Activated CD4-positive, alpha-beta T cell treated with anti-CD3 and anti-CD28 coated beads, Interleukin-2, amount 50 U/mL, for 16 hours (primary cell): ENCODE measurements at regions not wholly inside any gene's neighbourhood (a gene's known extent, or its start where the extent isn't known, plus 50 kb on each side); places are given as distances from the start of the nearest gene placed in this dataset.

Experiments
- DNase-seq: peaks from one replicate; pipeline ENCODE4 v3.0.0-alpha.2; 2020

- DNase-seq, result no peak
These were observed 52.9 kb upstream of the SLC28A3 start for GRCh38 chr9:84393266-84393950.

GRCh38 chr9:84394036-84394435 lies 53.5 kb upstream of the SLC28A3 start:
- no peak for DNase-seq

- peak; percentile 68 for DNase-seq
These were observed 56.7 kb upstream of the SLC28A3 start for GRCh38 chr9:84397151-84397728.

GRCh38 chr9:84397822-84398221 lies 57.3 kb upstream of the SLC28A3 start:
- no peak for DNase-seq

- no peak for DNase-seq
These were observed 62.0 kb upstream of the SLC28A3 start for GRCh38 chr9:84402517-84402916.

GRCh38 chr9:84403288-84403687 lies 62.7 kb upstream of the SLC28A3 start:
- no peak for DNase-seq

GRCh38 chr9:84404095-84404686 lies 63.6 kb upstream of the SLC28A3 start:
- DNase-seq, result no peak

- DNase-seq, result no peak
These were observed 65.1 kb upstream of the SLC28A3 start for GRCh38 chr9:84405667-84406066.

- DNase-seq, result no peak
These were observed 67.9 kb upstream of the SLC28A3 start for GRCh38 chr9:84408416-84408815.

GRCh38 chr9:84411683-84412267 lies 71.2 kb upstream of the SLC28A3 start:
- no peak for DNase-seq

GRCh38 chr9:84412654-84413053 lies 72.1 kb upstream of the SLC28A3 start:
- no peak for DNase-seq

- DNase-seq, result no peak
These were observed 72.7 kb upstream of the SLC28A3 start for GRCh38 chr9:84413301-84413700.

GRCh38 chr9:84419031-84419602 lies 78.6 kb upstream of the SLC28A3 start:
- no peak for DNase-seq

GRCh38 chr9:84424931-84425330 lies 84.4 kb upstream of the SLC28A3 start:
- no peak for DNase-seq

GRCh38 chr9:84432746-84433145 lies 92.2 kb upstream of the SLC28A3 start:
- no peak for DNase-seq

GRCh38 chr9:84435902-84436301 lies 95.3 kb upstream of the SLC28A3 start:
- DNase-seq, result no peak

GRCh38 chr9:84436386-84437109 lies 96.0 kb upstream of the SLC28A3 start:
- DNase-seq, result no peak

GRCh38 chr9:84438391-84438790 lies 97.8 kb upstream of the SLC28A3 start:
- no peak for DNase-seq

GRCh38 chr9:84439250-84439649 lies 98.7 kb upstream of the SLC28A3 start:
- no peak for DNase-seq

GRCh38 chr9:84442712-84443111 lies 102.2 kb upstream of the SLC28A3 start:
- DNase-seq, result no peak

GRCh38 chr9:84445737-84446136 lies 105.2 kb upstream of the SLC28A3 start:
- no peak for DNase-seq

- no peak for DNase-seq
These were observed 106.7 kb upstream of the SLC28A3 start for GRCh38 chr9:84447305-84447704.

- peak; percentile 4 for DNase-seq
These were observed 109.5 kb upstream of the SLC28A3 start for GRCh38 chr9:84450029-84450428.
